Stimulated activated naive B cell treated with anti-CD40 and anti-IgM and Interleukin-4, amounts not matched to agents 10 μg/mL and 1 μg/mL and 100 μg/mL, for 72 hours (primary cell): ENCODE measurements at regions not wholly inside any gene's neighbourhood (a gene's known extent, or its start where the extent isn't known, plus 50 kb on each side); places are given as distances from the start of the nearest gene placed in this dataset.

ENCODE experiments used
- ATAC-seq, 2 donors: fragments of 150-1000 bp; cut with Tn5 transposase; replicated peaks; 2 replicates each; pipeline ENCODE4 v1.10.0; 2021; ENCODE audit warnings: moderate library complexity in 1 of 2
- DNase-seq: peaks from one replicate; pipeline ENCODE4 v3.0.0; 2021
- H3K27ac Mint-ChIP-seq: one replicate; pipeline ENCODE4 v1.8.0; 2022; ENCODE audit warnings: mild to moderate bottlenecking, mixed read lengths
- H3K27me3 Mint-ChIP-seq, 2 donors: one replicate each; pipeline ENCODE4 v1.8.0; 2022; ENCODE audit warnings: mixed read lengths in 2 of 2
- H3K36me3 Mint-ChIP-seq, 2 donors: one replicate each; pipeline ENCODE4 v1.8.0; 2022; ENCODE audit warnings: mixed read lengths in 2 of 2, mild to moderate bottlenecking in 1 of 2
- H3K4me1 Mint-ChIP-seq, 2 donors: one replicate each; pipeline ENCODE4 v1.8.0; 2022; ENCODE audit warnings: mixed read lengths in 2 of 2, mild to moderate bottlenecking in 1 of 2
- H3K4me3 Mint-ChIP-seq, 2 donors: one replicate each; pipeline ENCODE4 v1.8.0; 2022; ENCODE audit warnings: mild to moderate bottlenecking in 2 of 2, mixed read lengths in 2 of 2, moderate library complexity in 1 of 2
- H3K9me3 Mint-ChIP-seq, 2 donors: one replicate each; pipeline ENCODE4 v1.8.0; 2022; ENCODE audit warnings: mixed read lengths in 2 of 2, mild to moderate bottlenecking in 1 of 2

- ATAC-seq (peak; percentile 76 to 86), DNase-seq (peak; percentile 13)
- Mint-ChIP-seq H3K9me3 (no peaks in the 10 kb centered on the region), H3K27ac (no peak overlapping the region), H3K36me3 (no peaks in the 10 kb centered on the region), H3K4me1 (peaks cover 3 to 8% of the 10 kb centered on the region in 2 donors), H3K27me3 (no peaks in the 10 kb centered on the region), H3K4me3 (peak overlapping the region in 1 of 2 donors; percentile 56)
Measured at GRCh38 chr2:58571181-58571852, 330.2 kb upstream of the FANCL start.

DNA sequence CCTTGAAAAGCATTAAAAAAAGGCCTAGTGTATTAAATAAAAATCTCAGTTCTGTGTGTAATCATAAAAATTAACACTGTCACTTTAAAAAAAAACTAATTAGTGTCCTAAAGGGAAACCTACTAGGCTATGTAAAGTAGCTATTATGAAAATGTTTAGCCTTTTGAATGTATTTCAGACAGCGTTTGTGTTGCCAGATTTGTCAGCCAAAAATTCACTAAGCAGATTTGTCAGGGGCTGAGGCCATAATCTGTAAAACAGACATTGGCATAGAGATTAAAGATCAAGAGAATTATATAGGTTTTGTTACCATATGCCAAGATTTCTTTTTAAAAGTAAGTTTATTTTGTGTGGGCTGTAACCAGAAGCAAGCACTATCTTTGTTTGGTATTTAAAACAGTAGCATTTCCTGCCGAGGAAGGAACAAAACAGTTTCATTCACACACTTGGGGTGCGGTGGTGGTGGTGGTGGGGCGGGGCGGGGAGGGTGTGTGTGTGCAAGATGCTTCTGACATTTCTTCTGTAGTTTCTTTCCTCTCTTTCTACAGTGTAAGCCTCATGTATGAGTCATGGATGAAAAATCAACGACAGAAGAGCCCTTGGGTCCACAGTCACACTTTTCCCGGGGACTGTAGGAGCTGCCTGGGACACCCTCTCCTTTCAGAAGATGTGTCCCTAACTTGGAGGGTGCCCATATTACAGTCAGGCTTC is 328.5 kb upstream of the FANCL start:
- Mint-ChIP-seq H3K9me3 (no peaks in the 10 kb centered on the region), H3K4me1 (peaks cover 3 to 8% of the 10 kb centered on the region in 2 donors), H3K36me3 (no peaks in the 10 kb centered on the region), H3K27ac (no peak overlapping the region), H3K27me3 (no peaks in the 10 kb centered on the region), H3K4me3 (no peak overlapping the region)
- DNase-seq (no peak), ATAC-seq (no peak)

DNA sequence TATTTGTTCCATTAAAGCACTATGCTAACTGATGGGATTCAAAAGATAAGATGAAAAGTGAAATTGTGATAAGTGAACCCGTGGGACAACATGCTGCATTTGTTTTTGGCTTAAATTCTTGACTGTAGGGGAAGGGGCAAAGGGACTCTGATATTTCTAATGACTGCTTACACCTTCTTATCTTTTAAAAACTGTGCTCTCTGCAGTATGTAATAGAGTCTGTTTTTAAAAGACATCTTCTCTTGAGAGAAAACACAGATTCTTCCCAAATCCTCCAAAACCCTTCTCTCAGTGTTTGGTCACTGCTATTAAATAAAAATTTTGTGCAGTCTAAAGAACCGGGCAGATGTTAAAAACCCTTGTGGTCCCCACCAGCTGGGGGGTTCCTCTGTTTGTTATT is 327.8 kb upstream of the FANCL start:
- Mint-ChIP-seq H3K27ac (no peak overlapping the region), H3K27me3 (no peaks in the 10 kb centered on the region), H3K4me1 (peaks cover 3 to 8% of the 10 kb centered on the region in 2 donors), H3K4me3 (no peak overlapping the region), H3K36me3 (no peaks in the 10 kb centered on the region), H3K9me3 (no peaks in the 10 kb centered on the region)
- no peak for DNase-seq
- no peak for ATAC-seq

GRCh38 chr2:58562276-58562675 is 321.2 kb upstream of the FANCL start:
- no peak for DNase-seq
- no peaks in the 10 kb centered on the region for H3K27me3 Mint-ChIP-seq
- no peak overlapping the region for H3K4me3 Mint-ChIP-seq
- H3K4me1 Mint-ChIP-seq = no peaks in the 10 kb centered on the region
- H3K9me3 Mint-ChIP-seq = no peaks in the 10 kb centered on the region
- no peak for ATAC-seq
- no peaks in the 10 kb centered on the region for H3K36me3 Mint-ChIP-seq
- H3K27ac Mint-ChIP-seq = no peak overlapping the region

DNA sequence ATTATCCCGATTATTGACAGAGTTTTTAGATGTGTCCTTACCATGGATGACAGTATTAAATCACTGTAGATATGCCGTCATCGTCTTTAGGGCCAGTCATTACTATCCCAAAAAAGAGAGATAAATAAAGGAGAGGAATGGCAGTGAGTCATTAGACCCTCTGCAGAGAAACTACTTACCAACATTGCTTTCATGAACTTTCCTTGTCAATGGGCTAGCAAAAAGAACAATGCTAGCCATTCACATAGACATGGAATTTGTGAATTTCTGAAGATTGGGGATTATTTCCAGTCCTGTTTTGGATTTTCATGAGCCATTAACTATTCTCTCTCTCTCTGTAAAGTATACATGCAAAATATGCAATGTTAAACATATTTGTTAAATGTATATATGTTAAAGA is 319.4 kb upstream of the FANCL start:
- no peak overlapping the region for H3K4me3 Mint-ChIP-seq
- no peaks in the 10 kb centered on the region for H3K36me3 Mint-ChIP-seq
- ATAC-seq = no peak
- H3K27me3 Mint-ChIP-seq = peaks cover 0 to 5% of the 10 kb centered on the region in 2 donors
- no peaks in the 10 kb centered on the region for H3K9me3 Mint-ChIP-seq
- no peak overlapping the region for H3K27ac Mint-ChIP-seq
- DNase-seq = no peak
- H3K4me1 Mint-ChIP-seq = no peaks in the 10 kb centered on the region

GRCh38 chr2:58558881-58559280 is 317.8 kb upstream of the FANCL start:
- Mint-ChIP-seq H3K4me3 (no peak overlapping the region), H3K27ac (no peak overlapping the region), H3K4me1 (no peaks in the 10 kb centered on the region), H3K27me3 (peaks cover 0 to 5% of the 10 kb centered on the region in 2 donors), H3K9me3 (no peaks in the 10 kb centered on the region), H3K36me3 (no peaks in the 10 kb centered on the region)
- no peak for DNase-seq
- no peak for ATAC-seq

DNA sequence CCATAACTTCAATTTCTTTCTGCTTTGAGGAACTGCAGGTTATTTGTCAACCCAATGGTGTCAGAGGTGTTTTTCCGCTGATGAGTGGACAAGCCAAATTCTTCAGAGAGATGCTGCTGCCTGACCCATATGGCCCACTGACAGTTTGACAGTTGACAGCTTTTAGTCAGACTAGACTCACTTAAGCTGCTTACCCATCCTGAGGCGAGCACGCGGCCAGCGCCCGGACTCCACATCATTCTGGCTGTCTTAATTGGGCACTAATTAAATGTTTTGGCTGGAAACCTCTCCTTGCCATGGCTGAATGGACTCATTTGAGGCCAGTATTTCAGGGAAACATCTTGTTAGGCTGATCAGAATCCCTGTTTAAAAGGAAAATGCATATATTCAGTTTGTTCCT is 316.1 kb upstream of the FANCL start:
- DNase-seq (no peak), ATAC-seq (no peak)
- no peak overlapping the region for H3K27ac Mint-ChIP-seq
- H3K36me3 Mint-ChIP-seq = no peaks in the 10 kb centered on the region
- H3K9me3 Mint-ChIP-seq = no peaks in the 10 kb centered on the region
- no peaks in the 10 kb centered on the region for H3K4me1 Mint-ChIP-seq
- no peak overlapping the region for H3K4me3 Mint-ChIP-seq
- H3K27me3 Mint-ChIP-seq = peaks cover 0 to 5% of the 10 kb centered on the region in 2 donors

DNA sequence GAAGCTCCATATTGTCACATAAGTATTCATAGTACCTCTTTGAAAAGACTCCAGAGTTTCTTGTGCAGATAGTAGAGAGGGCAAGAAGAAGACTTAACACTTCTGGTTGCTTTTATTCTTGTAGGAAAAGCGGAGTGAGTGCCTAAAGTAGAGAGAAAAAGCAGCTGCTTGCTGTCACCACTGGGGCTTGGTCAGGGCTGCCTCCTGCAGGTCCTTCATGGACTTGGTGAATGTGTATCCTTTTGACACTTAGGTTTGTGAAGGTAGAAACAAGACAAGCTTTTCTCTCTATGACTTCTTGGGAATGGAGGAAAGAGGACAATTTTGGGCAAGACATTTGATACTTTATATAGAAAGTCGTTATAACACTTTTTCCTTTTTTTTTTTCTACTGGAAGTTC is 312.8 kb upstream of the FANCL start:
- Mint-ChIP-seq H3K27me3 (peaks cover under 1 to 5% of the 10 kb centered on the region in 2 donors), H3K27ac (no peak overlapping the region), H3K36me3 (no peaks in the 10 kb centered on the region), H3K4me1 (no peaks in the 10 kb centered on the region), H3K9me3 (no peaks in the 10 kb centered on the region), H3K4me3 (no peak overlapping the region)
- DNase-seq (no peak), ATAC-seq (no peak)

DNA sequence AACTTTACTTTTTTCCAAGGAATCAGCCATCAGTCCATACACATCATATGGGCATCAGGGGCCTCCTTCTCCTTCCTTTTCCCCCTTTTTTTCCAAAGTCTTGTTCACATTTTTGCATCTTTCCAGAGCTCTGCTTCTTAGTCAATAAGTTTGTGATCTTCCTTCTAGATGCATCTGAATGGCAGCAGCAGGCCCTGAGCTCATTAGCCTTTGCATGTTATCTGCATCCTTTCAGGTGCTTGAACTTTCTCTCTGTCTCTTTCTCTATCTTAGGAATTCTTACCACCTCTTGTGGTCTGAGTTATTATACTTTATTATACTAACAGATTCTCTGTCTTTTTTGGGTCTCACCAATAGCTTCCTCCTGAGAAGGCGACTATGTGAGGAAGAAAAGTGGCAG is 312.4 kb upstream of the FANCL start:
- H3K36me3 Mint-ChIP-seq = no peaks in the 10 kb centered on the region
- no peaks in the 10 kb centered on the region for H3K4me1 Mint-ChIP-seq
- ATAC-seq = no peak
- H3K27ac Mint-ChIP-seq = no peak overlapping the region
- H3K27me3 Mint-ChIP-seq = peaks cover 4 to 5% of the 10 kb centered on the region in 2 donors
- no peaks in the 10 kb centered on the region for H3K9me3 Mint-ChIP-seq
- no peak for DNase-seq
- no peak overlapping the region for H3K4me3 Mint-ChIP-seq

DNA sequence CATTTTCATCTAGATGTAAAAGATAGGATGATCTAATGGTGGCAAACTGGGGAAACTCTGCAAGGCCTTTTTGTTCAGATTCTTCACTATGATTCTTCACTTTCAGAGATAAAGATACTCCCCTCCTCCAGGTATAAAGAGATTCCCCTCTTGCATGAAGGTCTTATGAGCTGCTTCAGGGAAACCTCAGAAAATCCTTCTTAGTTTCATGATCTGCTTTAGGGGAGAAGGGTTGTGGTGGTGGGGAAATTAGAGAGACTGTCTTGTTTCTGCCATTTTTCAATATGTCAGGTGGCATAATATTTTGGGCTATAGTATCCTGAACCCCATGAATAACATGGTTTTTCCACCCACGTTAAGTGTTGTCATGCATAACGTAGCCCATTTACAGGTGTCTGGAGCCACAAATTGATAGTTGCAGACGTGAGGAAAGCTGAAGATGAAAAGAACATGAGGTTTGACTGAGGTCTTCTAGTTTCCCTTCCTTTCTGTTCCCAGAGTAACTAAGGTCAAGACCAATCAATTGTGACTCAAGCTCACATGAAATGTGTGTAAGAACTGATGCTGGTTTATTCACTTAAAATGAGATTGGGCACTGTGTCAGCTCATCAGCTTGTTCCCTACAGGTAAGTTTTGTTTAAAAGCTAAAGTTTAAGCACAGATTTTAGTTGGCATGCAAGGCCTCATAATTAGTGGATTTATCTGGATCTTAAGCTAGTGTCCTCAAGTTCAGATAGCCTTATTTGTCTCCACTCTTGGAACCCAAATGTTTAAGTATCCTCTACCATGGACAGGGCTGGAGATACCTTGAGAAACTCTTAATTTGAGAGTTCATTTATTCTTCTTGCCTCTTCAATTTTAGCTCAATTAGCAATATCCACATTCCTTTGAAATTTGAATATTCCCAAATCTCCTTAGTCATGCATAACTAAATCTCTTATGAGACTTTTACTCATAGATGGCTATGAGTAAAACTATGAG is 304.5 kb upstream of the FANCL start:
- no peaks in the 10 kb centered on the region for H3K36me3 Mint-ChIP-seq
- ATAC-seq (peak; percentile 68 to 81), DNase-seq (no peak)

GRCh38 chr2:58543442-58543841 is 302.3 kb upstream of the FANCL start:
- DNase-seq (no peak), ATAC-seq (no peak)
- no peak overlapping the region for H3K27ac Mint-ChIP-seq
- H3K27me3 Mint-ChIP-seq = peaks cover 3 to 5% of the 10 kb centered on the region in 2 donors
- H3K4me3 Mint-ChIP-seq = no peak overlapping the region
- no peaks in the 10 kb centered on the region for H3K36me3 Mint-ChIP-seq
- H3K9me3 Mint-ChIP-seq = no peaks in the 10 kb centered on the region
- peaks cover 2 to 9% of the 10 kb centered on the region in 2 donors for H3K4me1 Mint-ChIP-seq

More for the DNA sequence above, 304.5 kb upstream of the FANCL start:
- H3K4me3 Mint-ChIP-seq = no peak overlapping the region
- H3K9me3 Mint-ChIP-seq = no peaks in the 10 kb centered on the region
- H3K4me1 Mint-ChIP-seq = peaks cover 2 to 9% of the 10 kb centered on the region in 2 donors
- peaks cover 5 to 8% of the 10 kb centered on the region in 2 donors for H3K27me3 Mint-ChIP-seq
- peak overlapping the region; percentile 37 for H3K27ac Mint-ChIP-seq

- DNase-seq (no peak), ATAC-seq (no peak)
- no peak overlapping the region for H3K27ac Mint-ChIP-seq
- no peaks in the 10 kb centered on the region for H3K9me3 Mint-ChIP-seq
- no peak overlapping the region for H3K4me3 Mint-ChIP-seq
- no peaks in the 10 kb centered on the region for H3K36me3 Mint-ChIP-seq
- H3K4me1 Mint-ChIP-seq = peaks cover 2 to 9% of the 10 kb centered on the region in 2 donors
- peaks cover 0 to under 1% of the 10 kb centered on the region in 2 donors for H3K27me3 Mint-ChIP-seq
Measured at GRCh38 chr2:58541511-58541910, 300.4 kb upstream of the FANCL start.

GRCh38 chr2:58540681-58541080 is 299.6 kb upstream of the FANCL start:
- ATAC-seq (no peak), DNase-seq (no peak)
- Mint-ChIP-seq H3K9me3 (no peaks in the 10 kb centered on the region), H3K4me1 (peaks cover 2 to 9% of the 10 kb centered on the region in 2 donors), H3K36me3 (no peaks in the 10 kb centered on the region), H3K27me3 (no peaks in the 10 kb centered on the region), H3K4me3 (no peak overlapping the region), H3K27ac (no peak overlapping the region)

DNA sequence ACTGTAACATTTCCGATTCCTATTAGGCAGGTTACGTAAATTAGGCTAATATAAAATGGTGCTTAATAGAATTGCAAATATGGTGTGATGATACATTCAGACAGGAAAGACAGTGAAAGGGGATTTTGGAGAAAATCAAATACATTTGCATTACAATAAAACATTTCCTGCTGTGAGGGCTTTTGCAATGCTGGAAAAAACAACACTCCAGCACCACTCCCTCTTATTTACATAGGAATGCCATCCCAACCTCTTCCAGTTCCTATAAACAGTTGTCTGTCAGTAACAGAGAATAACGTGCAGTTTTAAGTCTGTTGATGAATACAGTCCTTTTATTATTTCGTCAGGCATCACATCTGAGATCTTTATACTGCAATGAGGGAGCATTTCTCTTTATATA is 298.8 kb upstream of the FANCL start:
- Mint-ChIP-seq H3K36me3 (no peaks in the 10 kb centered on the region), H3K27ac (no peak overlapping the region), H3K4me1 (peaks cover 0 to 2% of the 10 kb centered on the region in 2 donors), H3K9me3 (no peaks in the 10 kb centered on the region), H3K27me3 (no peaks in the 10 kb centered on the region), H3K4me3 (no peak overlapping the region)
- no peak for DNase-seq
- ATAC-seq = no peak
